ENCODE measurements at regions not wholly inside any gene's neighbourhood (a gene's known extent, or its start where the extent isn't known, plus 50 kb on each side); places are given as distances from the start of the nearest gene placed in this dataset.

- H3K27ac ChIP-seq (ENCODE audit: low read depth in 1 of 2, low read length in 1 of 2) = peak overlapping the region in 1 of 2 donors; percentile 72
- no peak overlapping the region for H3K9ac ChIP-seq (ENCODE audit: insufficient read depth in 1 of 2, low read length in 2 of 2)
- H3K36me3 ChIP-seq (ENCODE audit: control insufficient read depth in 4 of 4, insufficient read depth in 4 of 4, low read length in 4 of 4) = no peaks in the 10 kb centered on the region
- no peak overlapping the region for H3K4me3 ChIP-seq
- TF ChIP-seq CTCF (IDR thresholded peaks at IDR 0.05; ENCODE audit: control extremely low read depth, extremely low read depth) = no peak
- H3K27me3 ChIP-seq (ENCODE audit: control insufficient read depth in 3 of 3, insufficient read depth in 3 of 3, low read length in 2 of 3) = no peaks in the 10 kb centered on the region
- DNase-seq (no peak), ATAC-seq (ENCODE audit: insufficient read depth, low FRiP score) (no peak)
- no peaks in the 10 kb centered on the region for H3K9me3 ChIP-seq (ENCODE audit: control insufficient read depth in 4 of 4, insufficient read depth in 3 of 4, low read length in 3 of 4)
- WGBS, 2 donors = 72 to 73% methylated on average over 6 of the region's 6 CpGs
- no peaks in the 10 kb centered on the region for H3K4me1 ChIP-seq (ENCODE audit: control insufficient read depth in 5 of 5, insufficient read depth in 5 of 5, low read length in 5 of 5)
These were observed 108.6 kb upstream of the RAD23B start for GRCh38 chr9:107174441-107174840.

- Histone ChIP-seq H3K9me3 (ENCODE audit: control insufficient read depth in 4 of 4, insufficient read depth in 3 of 4, low read length in 3 of 4) (no peaks in the 10 kb centered on the region), H3K4me3 (no peak overlapping the region), H3K27me3 (ENCODE audit: control insufficient read depth in 3 of 3, insufficient read depth in 3 of 3, low read length in 2 of 3) (no peaks in the 10 kb centered on the region), H3K27ac (ENCODE audit: low read depth in 1 of 2, low read length in 1 of 2) (peak overlapping the region in 1 of 2 donors; percentile 72), H3K9ac (ENCODE audit: insufficient read depth in 1 of 2, low read length in 2 of 2) (no peak overlapping the region), H3K4me1 (ENCODE audit: control insufficient read depth in 5 of 5, insufficient read depth in 5 of 5, low read length in 5 of 5) (no peaks in the 10 kb centered on the region), H3K36me3 (ENCODE audit: control insufficient read depth in 4 of 4, insufficient read depth in 4 of 4, low read length in 4 of 4) (no peaks in the 10 kb centered on the region)
- DNase-seq = no peak
- no peak for ATAC-seq (ENCODE audit: insufficient read depth, low FRiP score)
- 67 to 93% methylated on average over 4 of the region's 4 CpGs for WGBS, 2 donors
- no peak for TF ChIP-seq CTCF (IDR thresholded peaks at IDR 0.05; ENCODE audit: control extremely low read depth, extremely low read depth)
These were observed 108.0 kb upstream of the RAD23B start for GRCh38 chr9:107175041-107175440.

- H3K9me3 ChIP-seq (ENCODE audit: control insufficient read depth in 4 of 4, insufficient read depth in 3 of 4, low read length in 3 of 4) = no peaks in the 10 kb centered on the region
- H3K9ac ChIP-seq (ENCODE audit: insufficient read depth in 1 of 2, low read length in 2 of 2) = no peak overlapping the region
- WGBS, 2 donors = 86 to 91% methylated on average over 7 of the region's 7 CpGs
- no peak for TF ChIP-seq CTCF (IDR thresholded peaks at IDR 0.05; ENCODE audit: control extremely low read depth, extremely low read depth)
- H3K4me3 ChIP-seq = no peak overlapping the region
- DNase-seq (no peak), ATAC-seq (ENCODE audit: insufficient read depth, low FRiP score) (no peak)
- H3K36me3 ChIP-seq (ENCODE audit: control insufficient read depth in 4 of 4, insufficient read depth in 4 of 4, low read length in 4 of 4) = no peaks in the 10 kb centered on the region
- no peaks in the 10 kb centered on the region for H3K4me1 ChIP-seq (ENCODE audit: control insufficient read depth in 5 of 5, insufficient read depth in 5 of 5, low read length in 5 of 5)
- no peaks in the 10 kb centered on the region for H3K27me3 ChIP-seq (ENCODE audit: control insufficient read depth in 3 of 3, insufficient read depth in 3 of 3, low read length in 2 of 3)
- peak overlapping the region in 1 of 2 donors; percentile 72 for H3K27ac ChIP-seq (ENCODE audit: low read depth in 1 of 2, low read length in 1 of 2)
These were observed 107.2 kb upstream of the RAD23B start for GRCh38 chr9:107175816-107176435.

All from lung (tissue), 11 donors.